Nucleus accumbens (tissue), 56 donors: ENCODE measurements at regions not wholly inside any gene's neighbourhood (a gene's known extent, or its start where the extent isn't known, plus 50 kb on each side); places are given as distances from the start of the nearest gene placed in this dataset.
"Not testable (repeated sequence)": the region's sequence is repeated elsewhere in the genome, so short reads cannot be mapped to it uniquely, and the experiment has no call there.

Source experiments
- DNase-seq, 56 donors: peaks; one replicate each; lab custom pipeline; 2025; lab: John Stamatoyannopoulos, UW

DNA sequence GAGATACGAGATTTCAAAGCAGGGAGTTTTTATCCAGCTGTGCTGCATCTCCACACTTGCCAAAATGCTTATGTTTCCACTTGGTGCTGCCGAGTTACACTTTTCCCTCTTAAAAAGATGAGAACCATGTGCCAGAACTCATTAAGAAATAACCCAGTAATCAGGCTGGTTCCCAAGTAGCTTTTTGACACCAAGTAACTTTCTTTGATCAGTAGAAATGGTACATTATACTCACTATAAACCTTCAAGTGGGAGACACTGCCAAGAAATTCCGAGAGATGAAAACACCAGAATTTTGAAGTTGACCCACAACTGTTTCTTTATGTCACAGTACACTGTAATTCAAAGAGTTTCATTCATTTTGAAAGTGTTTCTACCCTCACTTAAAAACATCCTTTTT, 164.6 kb upstream of the CCDC54 start:
- no peak for DNase-seq

DNA sequence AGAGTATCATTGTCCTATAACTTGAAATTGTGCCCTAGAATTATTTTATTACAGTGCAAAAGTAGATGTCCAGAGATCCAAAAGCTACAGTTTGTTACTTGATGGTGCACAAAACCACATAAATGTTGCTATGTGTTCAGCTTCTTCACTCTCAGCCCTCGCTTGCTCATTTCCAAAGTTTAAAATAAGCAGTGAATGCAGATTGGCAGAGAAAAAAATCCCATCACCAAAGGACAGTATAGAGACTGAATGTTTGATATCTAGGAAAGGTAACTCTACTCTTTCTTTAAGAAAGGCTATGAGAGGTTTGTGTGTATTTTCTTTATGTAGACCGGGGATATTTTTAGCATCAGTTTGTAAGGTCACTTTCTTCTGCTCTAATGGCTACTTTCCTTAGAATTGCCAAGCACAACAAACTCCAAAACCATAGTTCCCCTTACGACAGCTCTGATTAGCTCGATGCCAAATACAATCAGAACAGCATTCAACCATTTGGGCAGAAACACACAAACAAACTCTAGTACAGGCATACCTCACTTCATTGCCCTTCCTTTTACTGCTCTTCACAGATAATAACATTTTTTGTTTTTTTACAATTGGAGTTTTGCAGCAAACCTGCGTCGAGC, 164.1 kb upstream of the CCDC54 start:
- DNase-seq = no peak

DNA sequence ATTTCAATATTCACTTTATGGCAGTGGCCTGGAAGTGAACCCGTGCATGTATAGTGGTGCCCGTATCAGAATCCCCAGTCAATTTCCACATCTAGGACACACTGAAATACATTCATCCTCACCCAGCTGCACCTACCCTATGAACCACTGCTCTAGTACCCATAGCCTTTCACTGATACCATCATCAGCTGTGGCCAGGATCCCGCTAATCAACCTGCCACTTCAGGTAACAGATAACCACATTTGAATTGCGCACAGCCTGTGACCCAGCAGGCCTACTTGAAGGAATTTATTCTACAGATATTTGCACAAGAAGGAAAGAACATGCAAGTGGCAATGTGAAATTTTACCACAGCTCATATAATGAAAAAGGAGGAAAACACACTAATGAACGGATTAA, 161.0 kb upstream of the CCDC54 start:
- no peak for DNase-seq

DNA sequence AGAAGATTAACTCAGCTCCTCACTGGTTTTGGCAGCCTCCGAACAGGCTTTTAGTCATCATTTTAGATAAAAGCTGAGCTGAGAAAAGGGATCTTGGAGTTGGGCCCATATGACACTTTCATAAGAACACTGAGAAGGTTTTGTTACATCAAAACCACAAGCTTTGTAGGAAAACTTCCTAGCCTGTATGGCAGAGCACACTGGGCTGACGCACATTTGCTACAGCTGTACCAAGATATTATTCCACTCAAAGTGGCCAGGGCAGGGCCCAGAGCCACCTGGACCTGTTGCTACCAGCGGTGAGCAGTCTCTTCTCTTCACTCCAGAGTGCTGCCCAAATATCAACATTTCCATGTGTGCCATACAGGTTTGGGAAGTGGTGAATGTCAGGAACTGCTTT, 160.5 kb upstream of the CCDC54 start:
- DNase-seq = peak in 2 of 56 donors; percentile 29 to 51

DNA sequence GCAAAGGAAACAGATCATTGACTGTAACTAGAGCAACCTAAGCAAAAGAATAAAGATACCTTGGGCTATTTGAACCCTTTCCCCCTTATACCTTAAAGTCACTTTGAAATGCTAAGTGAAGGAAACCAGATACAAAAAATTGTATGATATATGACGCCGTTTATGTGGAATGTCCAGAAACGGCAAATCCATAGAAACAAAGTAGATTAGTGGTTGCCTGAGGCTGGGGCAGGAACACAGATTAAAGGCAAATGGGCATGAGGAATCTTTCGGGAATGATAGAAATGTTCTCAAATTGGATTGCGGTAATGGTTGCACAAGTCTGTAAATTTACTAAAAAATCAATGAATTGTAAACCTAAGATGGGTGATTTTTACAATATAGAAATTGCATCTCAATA, 160.1 kb upstream of the CCDC54 start:
- DNase-seq = no peak

DNA sequence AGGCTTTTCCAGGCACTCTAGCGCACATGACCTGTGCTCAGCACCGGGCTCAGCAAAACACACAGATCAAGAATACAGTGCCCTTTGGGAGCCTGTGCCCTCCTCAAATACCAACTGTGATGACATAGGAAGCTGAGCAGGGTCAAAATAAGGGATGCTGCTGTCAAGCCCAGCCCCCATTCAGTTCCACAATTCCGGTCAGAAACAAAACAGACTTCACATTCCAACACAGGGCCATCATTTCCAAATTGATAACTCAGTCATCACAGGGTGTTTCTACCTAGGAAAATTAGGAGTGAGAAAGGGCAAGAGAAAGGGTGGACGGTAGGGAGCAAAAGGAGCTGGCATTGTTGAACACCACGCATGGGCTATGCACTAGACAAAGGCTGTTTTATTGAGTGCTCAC, 158.4 kb upstream of the CCDC54 start:
- peak in 7 of 56 donors; percentile 13 to 58 (median 29) for DNase-seq

DNA sequence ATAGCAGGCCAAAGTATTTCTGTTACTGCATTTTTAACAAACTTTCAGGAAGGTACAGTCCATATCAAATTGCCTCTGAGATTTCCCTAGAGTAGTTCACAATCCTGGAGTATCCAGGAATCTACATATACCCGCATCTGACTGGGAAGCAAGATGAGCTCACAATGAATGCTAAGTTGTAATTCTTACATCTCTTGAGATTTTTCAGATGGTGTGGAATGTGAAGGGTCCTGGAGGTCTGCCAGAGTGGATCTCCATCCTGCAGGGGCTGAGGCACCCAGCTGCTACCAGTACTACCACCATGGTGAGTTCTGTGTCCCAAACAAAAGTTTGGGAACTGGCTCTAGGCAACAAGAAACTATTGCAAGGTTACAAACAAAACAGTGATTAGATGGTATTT, 156.7 kb upstream of the CCDC54 start:
- no peak for DNase-seq

DNA sequence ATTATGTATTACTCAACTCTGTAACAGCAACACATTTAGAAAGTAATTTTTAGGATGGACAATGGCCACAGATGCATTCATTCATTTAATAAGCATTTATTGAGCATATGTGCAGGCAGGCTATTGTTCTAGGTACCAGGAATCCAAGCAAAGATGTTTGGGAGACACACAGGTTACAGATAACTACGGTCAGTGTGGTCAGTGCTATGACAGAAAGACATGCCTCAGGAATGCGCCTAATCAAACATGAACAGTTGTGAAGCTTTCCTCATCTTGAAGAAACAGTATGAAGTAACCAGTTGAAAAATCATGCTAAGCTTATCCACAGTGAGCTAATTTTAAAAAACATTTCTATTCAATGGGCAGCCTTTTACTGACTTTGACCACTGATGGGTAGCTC, 155.4 kb upstream of the CCDC54 start:
- DNase-seq = no peak

DNA sequence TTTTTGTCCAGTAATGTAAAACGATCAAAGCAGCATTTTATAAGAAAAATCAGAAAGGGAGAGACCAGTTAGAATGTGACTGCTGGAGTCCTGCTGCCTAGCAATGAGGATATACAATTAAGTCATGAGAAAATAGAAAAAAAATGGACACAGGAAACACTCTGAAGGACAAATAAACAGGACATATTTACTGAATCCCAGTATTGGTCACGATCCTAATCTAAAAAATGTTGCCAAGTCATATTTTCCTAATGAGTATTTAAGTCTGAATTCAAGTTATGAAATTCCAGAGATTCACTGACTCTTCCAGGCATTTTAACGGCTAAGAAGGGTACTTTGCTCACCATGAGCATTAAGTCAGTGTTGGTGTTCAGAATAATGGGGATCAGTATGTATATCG, 154.3 kb upstream of the CCDC54 start:
- DNase-seq = no peak

DNA sequence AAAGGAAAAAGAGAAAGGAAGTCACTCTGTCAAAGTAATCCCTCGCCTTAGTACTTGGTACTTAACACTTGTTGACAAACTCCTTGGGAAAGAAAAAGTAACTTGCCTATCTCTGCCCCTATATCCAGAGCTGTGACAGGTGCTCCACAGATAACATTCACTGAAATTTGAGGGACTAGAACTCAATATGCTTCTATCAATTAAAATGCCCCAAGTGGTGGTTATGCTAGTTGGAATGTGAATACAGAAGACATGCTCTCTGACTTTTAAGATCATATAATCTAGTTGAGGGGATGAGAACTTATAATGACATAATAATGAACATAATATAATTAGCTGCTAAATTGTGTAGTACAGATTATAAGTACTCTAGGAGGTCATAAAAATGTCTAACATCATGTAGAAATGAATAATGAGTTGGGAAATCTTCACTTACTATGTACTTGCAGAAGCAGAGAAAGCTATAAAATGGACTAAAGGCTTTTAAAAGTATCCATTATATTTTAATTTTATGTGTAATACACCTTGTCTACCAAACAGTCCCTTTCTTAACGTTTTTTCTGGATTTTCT, 153.1 kb upstream of the CCDC54 start:
- DNase-seq = no peak

DNA sequence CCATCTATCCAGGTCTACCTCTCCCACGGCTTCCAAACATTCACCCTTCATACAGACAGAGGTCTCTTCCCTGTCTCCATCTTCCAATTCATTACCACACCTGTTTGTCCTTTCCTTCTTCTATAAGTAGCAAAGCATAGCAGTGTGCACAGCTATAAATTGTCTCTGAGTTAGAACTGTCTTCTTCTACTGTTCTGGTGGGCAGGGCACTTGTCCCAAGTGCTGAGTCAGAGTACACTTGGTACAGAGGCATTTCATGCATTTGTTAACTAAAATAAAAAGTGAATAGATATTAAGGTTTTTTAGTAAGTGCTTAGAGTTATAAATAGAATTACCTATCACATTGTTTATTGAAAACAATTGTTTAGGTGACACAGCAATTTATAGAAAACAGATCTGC, 150.1 kb upstream of the CCDC54 start:
- no peak for DNase-seq

DNA sequence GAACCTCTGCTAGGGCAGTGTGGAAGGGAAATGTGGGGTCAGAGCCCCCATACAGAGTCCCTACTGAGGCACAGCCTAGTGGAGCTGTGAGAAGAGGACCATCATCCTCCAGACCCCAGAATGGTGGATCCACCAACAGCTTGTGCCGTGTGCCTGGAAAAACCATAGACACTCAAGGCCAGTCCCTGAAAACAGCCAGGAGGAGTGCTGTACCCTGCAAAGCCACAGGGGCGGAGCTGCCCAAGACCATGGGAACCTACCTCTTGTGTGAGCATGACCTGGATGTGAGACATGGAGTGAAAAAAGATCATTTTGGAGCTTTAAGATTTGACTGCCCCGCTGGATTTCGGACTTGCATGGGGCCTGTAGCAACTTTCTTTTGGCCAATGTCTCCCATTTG, 143.4 kb upstream of the CCDC54 start:
- not testable (repeated sequence) for DNase-seq

DNA sequence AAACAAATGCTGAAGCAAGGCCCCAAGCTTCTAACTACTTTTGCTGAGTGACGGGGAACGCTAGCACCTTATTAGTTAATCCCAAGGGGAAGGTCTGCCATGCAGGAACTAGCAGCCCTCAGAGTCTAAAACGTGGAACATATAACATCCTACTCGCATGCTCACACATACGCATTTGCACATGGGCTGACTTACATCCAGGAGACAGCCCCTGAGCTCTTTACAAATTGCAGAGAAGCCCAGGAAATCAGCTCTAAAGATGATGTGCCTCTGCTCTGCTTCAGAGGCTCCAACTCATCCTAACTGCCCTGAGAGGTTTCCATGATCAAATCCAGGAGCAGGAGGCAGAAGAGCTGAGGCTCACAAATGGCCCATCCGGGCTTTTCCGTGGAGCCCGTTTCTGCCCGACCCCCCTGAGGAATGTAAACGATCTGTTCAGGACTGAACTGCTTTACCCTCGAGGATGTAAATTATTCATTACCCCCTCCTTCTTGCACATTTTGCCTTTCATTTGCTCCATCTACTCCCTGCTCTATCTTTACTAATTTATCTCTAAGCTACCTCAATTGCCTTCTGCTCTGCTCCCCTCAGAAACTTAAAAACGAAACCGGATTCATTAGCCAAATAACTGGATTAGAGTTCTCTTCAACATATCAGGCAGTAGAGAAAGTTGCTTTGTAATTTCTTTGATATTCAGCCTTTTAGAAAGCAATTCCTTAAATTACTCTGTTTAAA, 141.9 kb upstream of the CCDC54 start:
- peak in 12 of 56 donors; percentile 8 to 46 (median 15) for DNase-seq

DNA sequence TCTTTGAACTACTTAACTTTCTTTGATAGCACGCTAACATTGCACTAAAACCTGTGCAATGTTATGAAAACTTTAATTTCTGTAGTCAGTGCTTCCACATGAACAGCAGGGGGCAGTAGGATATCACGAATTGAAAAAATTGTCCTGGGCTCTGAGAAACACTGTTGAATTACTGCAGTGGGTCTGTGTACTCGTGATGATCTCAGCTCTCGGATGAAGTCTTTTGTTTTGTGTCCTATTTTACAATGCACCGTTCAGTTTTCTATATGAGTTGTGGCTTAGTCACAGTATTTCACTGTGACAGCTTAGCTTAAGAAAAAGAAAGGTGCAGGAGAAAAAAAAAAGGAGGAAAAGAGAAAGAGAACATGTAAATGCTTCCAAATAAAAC, 141.3 kb upstream of the CCDC54 start:
- DNase-seq = peak in 41 of 56 donors; percentile 7 to 80 (median 47)

DNA sequence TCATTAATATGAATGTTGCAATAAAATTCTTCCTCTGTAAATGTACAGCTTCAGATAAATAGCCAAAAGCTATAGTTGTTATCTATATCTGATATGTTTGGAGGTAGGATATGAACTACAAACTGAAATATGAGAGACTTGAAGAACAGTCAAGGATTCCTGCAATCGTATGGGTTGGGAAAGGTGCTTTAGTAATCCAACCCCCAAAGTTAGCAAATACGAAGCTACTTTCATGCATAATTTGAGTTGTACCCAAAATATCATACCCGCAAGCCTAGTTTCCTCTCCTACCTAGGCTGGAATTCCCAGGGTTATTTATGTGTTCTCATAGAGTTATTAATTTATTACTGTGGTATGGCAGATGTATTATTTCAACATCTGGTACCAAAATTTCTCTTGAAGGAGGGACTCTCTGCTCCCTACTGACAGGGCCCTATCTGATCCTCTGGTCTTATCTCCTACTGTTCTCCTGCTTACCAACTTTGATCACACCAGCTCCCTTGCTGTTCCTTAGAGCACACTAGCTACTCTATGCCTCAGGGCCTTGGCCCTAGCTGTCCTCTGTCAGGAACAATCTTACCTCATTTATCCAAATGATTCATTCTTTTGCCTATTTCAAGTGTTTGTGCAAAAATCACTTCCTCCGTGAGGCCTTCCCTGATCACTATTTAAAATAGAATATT, 140.4 kb upstream of the CCDC54 start:
- DNase-seq = peak in 1 of 56 donors; percentile 28

DNA sequence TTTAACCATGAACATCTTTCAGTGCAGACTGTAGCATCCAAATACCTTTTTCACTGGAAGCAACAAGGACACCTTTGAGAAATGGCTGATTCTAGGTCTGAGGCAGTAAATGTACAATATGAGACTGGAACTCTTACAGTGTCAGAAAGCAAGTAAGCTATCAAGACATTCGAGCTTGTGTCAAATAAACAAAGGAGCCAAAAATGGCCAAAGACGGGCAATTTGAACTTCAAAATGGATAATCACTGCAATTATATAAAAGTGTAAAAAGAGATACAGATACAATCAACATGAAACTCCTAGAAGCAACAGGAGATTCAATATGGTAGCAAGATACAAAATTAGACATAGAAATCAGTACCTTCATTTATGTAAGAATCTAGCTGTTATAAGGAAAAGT, 138.5 kb upstream of the CCDC54 start:
- DNase-seq = no peak

DNA sequence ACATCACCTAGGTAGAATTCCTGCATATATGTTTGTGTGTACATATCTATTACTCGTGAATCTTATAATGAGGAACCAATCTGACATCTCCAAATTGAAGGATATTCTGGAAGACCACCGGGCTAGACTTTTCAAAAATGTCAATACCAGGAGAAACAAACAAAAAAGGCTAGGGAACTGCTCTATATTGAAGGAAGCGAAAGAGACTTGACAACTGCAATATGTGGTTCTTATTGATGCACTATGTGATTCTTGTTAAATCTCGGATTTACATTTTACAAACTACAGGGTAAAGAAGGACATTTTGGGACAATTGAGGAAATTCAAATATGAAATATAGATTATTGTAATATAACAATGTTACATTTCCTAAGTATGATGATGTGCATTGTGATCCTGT, 137.5 kb upstream of the CCDC54 start:
- DNase-seq = no peak

DNA sequence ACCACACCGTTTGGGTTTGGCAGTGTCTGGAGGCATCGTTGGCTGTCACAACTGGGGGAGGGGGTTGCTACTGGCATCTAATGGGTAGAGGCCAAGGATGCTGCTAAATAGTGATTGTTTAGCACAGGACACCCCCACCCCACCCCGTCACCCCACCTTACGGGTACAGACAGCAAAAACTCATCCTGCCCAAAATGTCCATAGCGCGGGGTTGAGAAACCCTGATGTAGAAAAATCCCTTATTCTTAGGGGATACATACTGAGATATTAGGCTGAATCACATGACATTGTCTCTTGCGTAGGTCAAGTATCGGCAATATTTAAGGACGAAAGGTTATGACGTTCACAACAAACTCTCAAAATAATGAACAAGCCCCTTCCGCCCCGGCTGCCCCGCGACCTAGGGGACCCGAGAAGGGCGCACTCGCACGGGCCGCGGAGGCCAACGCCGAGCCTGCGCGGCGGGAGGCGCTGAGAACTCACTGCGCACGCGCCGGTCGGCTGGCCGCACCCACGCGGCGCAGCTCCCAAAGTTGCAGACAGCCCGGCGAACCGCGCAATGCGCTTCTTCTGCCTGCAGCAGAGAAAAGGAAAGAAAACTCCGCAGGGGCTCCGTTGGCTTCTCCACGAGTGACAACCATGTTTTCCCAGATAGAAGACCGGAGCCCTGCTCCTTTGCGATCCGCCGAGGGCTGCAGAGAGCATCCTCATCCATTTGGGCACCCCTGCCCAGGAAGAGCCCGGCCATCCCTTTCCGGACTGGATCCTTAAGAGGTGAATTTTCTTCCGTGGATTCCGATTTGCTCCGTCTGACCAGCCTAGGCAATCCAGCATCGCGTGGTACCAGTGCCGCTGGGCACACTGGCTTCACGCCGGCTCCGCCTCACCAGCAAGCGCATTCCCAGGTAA, 136.8 kb upstream of the CCDC54 start:
- DNase-seq = peak in 54 of 56 donors; percentile 25 to 87 (median 74)

DNA sequence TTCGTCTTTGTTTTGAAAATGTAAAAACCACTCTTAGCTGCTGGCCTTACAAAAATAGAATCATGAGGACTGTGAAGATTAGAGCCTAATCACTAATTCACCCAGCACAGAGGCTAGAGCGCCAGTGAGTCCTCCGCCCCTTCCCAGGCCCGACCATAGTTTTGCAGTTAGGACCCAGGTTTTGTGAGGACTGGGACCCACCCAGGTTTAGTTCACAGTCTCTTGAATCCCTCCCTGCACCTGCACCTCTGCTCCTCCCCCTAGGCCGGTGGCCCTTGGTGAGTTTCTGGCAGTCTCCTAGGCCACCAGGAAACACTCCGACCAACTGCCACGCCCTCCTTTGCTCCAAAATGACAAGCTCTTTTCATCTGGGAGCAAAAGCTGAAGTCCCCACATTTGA, 136.0 kb upstream of the CCDC54 start:
- DNase-seq = peak in 7 of 56 donors; percentile 6 to 58 (median 12)

DNA sequence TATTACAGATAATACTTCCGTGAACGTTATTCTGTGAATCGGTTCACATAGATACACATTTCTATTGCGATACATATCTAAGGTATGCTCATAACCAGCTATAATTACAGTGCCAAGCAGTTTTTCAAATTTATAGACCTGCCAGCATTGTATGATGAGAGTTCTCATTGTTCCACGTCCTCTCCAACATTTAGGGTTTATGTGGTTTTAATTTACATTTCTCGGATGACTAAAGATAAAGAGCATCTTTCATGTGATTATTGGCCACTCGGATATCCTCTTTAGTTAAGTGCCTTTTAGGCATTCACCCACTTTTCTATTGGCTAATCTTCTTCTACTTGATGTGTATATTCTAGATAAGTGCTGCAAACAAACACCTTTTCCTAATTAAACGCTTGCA, 134.7 kb upstream of the CCDC54 start:
- no peak for DNase-seq
